Neural cell (in vitro differentiated cells): ENCODE measurements at regions not wholly inside any gene's neighbourhood (a gene's known extent, or its start where the extent isn't known, plus 50 kb on each side); places are given as distances from the start of the nearest gene placed in this dataset.

Experiments used
- EP300 ChIP-seq: fragments of 450-650 bp; conservative IDR thresholded peaks from 2 replicates; pipeline ENCODE4 v1.6.1; 2014; ENCODE audit warnings: antibody characterized with exemption, mild to moderate bottlenecking, moderate library complexity; ENCODE audit not compliant: poor library complexity, severe bottlenecking
- EZH2 ChIP-seq: fragments of 200-600, 300-800 bp; shearing (Covaris generic), sonication (generic); IDR thresholded peaks from 2 replicates; pipeline ENCODE4 v1.6.1; 2014; ENCODE audit warnings: antibody characterized with exemption, low read length, borderline replicate concordance, mild to moderate bottlenecking; ENCODE audit not compliant: insufficient read depth, poor library complexity, severe bottlenecking
- TAF1 ChIP-seq: IDR thresholded peaks from 2 replicates; pipeline ENCODE4 v1.6.1; 2012; ENCODE audit warnings: low read depth
- TF ChIP-seq, protein P1 (sequence below): fragments of 450-650 bp; IDR thresholded peaks from 2 replicates; pipeline ENCODE4 v1.5.1; 2014; ENCODE audit warnings: antibody characterized with exemption, mild to moderate bottlenecking, moderate library complexity; ENCODE audit not compliant: poor library complexity, severe bottlenecking
- TF ChIP-seq, protein P2 (sequence below): IDR thresholded peaks from 2 replicates; pipeline ENCODE4 v1.6.1; 2012; ENCODE audit warnings: borderline replicate concordance

DNA sequence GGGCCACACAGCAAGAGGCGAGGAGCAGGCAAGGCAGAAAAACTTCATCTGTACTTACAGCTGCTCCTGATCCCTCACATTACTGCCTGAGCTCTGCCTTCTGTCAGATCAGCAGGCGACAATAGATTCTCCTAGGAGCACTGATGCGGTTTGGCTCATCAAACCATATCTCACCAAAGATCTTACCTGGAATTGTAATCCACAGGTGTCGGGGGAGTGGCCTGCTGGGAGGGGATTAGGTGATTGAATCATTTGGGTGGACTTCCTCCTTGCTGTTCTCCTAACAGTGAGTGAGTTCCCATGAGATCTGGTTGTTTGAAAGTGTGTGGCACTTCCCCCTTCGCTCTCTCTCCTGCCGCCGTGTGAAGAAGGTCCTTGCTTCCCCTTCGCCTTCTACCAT is 647.3 kb downstream of the SOCS6 start:
- TF ChIP-seq EZH2, result no peak
- TF ChIP-seq, protein P1, sequence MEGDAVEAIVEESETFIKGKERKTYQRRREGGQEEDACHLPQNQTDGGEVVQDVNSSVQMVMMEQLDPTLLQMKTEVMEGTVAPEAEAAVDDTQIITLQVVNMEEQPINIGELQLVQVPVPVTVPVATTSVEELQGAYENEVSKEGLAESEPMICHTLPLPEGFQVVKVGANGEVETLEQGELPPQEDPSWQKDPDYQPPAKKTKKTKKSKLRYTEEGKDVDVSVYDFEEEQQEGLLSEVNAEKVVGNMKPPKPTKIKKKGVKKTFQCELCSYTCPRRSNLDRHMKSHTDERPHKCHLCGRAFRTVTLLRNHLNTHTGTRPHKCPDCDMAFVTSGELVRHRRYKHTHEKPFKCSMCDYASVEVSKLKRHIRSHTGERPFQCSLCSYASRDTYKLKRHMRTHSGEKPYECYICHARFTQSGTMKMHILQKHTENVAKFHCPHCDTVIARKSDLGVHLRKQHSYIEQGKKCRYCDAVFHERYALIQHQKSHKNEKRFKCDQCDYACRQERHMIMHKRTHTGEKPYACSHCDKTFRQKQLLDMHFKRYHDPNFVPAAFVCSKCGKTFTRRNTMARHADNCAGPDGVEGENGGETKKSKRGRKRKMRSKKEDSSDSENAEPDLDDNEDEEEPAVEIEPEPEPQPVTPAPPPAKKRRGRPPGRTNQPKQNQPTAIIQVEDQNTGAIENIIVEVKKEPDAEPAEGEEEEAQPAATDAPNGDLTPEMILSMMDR, result no peak
- TF ChIP-seq EP300, result no peak
- no peak for TF ChIP-seq TAF1
- TF ChIP-seq, protein P2, sequence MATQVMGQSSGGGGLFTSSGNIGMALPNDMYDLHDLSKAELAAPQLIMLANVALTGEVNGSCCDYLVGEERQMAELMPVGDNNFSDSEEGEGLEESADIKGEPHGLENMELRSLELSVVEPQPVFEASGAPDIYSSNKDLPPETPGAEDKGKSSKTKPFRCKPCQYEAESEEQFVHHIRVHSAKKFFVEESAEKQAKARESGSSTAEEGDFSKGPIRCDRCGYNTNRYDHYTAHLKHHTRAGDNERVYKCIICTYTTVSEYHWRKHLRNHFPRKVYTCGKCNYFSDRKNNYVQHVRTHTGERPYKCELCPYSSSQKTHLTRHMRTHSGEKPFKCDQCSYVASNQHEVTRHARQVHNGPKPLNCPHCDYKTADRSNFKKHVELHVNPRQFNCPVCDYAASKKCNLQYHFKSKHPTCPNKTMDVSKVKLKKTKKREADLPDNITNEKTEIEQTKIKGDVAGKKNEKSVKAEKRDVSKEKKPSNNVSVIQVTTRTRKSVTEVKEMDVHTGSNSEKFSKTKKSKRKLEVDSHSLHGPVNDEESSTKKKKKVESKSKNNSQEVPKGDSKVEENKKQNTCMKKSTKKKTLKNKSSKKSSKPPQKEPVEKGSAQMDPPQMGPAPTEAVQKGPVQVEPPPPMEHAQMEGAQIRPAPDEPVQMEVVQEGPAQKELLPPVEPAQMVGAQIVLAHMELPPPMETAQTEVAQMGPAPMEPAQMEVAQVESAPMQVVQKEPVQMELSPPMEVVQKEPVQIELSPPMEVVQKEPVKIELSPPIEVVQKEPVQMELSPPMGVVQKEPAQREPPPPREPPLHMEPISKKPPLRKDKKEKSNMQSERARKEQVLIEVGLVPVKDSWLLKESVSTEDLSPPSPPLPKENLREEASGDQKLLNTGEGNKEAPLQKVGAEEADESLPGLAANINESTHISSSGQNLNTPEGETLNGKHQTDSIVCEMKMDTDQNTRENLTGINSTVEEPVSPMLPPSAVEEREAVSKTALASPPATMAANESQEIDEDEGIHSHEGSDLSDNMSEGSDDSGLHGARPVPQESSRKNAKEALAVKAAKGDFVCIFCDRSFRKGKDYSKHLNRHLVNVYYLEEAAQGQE, result no peak
